NCI-H128 (cell line): ENCODE measurements at regions not wholly inside any gene's neighbourhood (a gene's known extent, or its start where the extent isn't known, plus 50 kb on each side); places are given as distances from the start of the nearest gene placed in this dataset.

ENCODE experiments used
- DNase-seq: peaks from one replicate; lab custom pipeline; 2025; ENCODE audit not compliant: unreplicated experiment; lab: John Stamatoyannopoulos, UW

- no peak for DNase-seq
Measured at GRCh38 chr1:188904201-188904600, 1573.5 kb downstream of the BRINP3 start.

- no peak for DNase-seq
Measured at GRCh38 chr1:188906921-188907641, 1570.6 kb downstream of the BRINP3 start.

- no peak for DNase-seq
Measured at GRCh38 chr1:188930382-188930781, 1547.3 kb downstream of the BRINP3 start.

- DNase-seq = no peak
Measured at GRCh38 chr1:188931506-188931905, 1546.2 kb downstream of the BRINP3 start.

- no peak for DNase-seq
Measured at GRCh38 chr1:188937965-188938551, 1539.6 kb downstream of the BRINP3 start.

- no peak for DNase-seq
Measured at GRCh38 chr1:188941986-188942385, 1535.7 kb downstream of the BRINP3 start.

- DNase-seq = no peak
Measured at GRCh38 chr1:188949701-188950100, 1528.0 kb downstream of the BRINP3 start.

GRCh38 chr1:188958461-188959115, 1519.1 kb downstream of the BRINP3 start:
- no peak for DNase-seq

GRCh38 chr1:188986745-188987417, 1490.8 kb downstream of the BRINP3 start:
- no peak for DNase-seq

GRCh38 chr1:188988589-188988988, 1489.1 kb downstream of the BRINP3 start:
- no peak for DNase-seq

GRCh38 chr1:188991221-188991930, 1486.3 kb downstream of the BRINP3 start:
- DNase-seq = no peak

- no peak for DNase-seq
Measured at GRCh38 chr1:189007824-189008223, 1469.8 kb downstream of the BRINP3 start.

- DNase-seq = no peak
Measured at GRCh38 chr1:189021577-189021976, 1456.1 kb downstream of the BRINP3 start.

GRCh38 chr1:189022015-189022414, 1455.6 kb downstream of the BRINP3 start:
- no peak for DNase-seq

- no peak for DNase-seq
Measured at GRCh38 chr1:189027512-189027911, 1450.2 kb downstream of the BRINP3 start.

- DNase-seq = no peak
Measured at GRCh38 chr1:189033169-189033568, 1444.5 kb downstream of the BRINP3 start.

- no peak for DNase-seq
Measured at GRCh38 chr1:189036628-189037027, 1441.0 kb downstream of the BRINP3 start.

- DNase-seq = no peak
Measured at GRCh38 chr1:189046127-189046526, 1431.5 kb downstream of the BRINP3 start.

GRCh38 chr1:189084811-189085210, 1392.9 kb downstream of the BRINP3 start:
- DNase-seq = no peak

- DNase-seq = no peak
Measured at GRCh38 chr1:189103956-189104355, 1373.7 kb downstream of the BRINP3 start.
